GM19395 (cell line): ENCODE measurements at regions not wholly inside any gene's neighbourhood (a gene's known extent, or its start where the extent isn't known, plus 50 kb on each side); places are given as distances from the start of the nearest gene placed in this dataset.
"Not testable (repeated sequence)": the region's sequence is repeated elsewhere in the genome, so short reads cannot be mapped to it uniquely, and the experiment has no call there.

ENCODE experiments used
- ATAC-seq: cut with Tn5 transposase; IDR thresholded peaks from one replicate; pipeline ENCODE4 v1.9.1; 2021; ENCODE audit warnings: mild to moderate bottlenecking, moderate library complexity; ENCODE audit not compliant: unreplicated experiment

DNA sequence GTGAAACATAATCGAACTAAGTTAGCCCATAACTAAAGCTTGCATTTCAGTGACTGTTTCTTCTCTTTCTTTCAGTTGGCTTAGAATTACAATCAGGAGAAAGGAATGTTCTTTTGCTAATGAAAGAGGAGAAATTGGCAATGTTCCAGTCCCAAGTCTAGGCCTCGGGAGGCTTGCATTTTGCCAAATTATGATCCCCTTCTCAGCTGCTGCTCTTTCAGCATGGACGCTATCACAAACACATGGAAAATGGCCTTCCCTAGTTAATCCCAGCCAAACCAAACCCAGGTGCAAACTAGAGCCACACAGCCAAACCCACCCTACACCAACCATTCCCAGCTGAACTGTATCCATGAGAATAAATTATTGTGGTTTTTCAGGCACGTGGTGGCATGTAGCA, 605.2 kb upstream of the LRRTM4 start:
- no peak for ATAC-seq

DNA sequence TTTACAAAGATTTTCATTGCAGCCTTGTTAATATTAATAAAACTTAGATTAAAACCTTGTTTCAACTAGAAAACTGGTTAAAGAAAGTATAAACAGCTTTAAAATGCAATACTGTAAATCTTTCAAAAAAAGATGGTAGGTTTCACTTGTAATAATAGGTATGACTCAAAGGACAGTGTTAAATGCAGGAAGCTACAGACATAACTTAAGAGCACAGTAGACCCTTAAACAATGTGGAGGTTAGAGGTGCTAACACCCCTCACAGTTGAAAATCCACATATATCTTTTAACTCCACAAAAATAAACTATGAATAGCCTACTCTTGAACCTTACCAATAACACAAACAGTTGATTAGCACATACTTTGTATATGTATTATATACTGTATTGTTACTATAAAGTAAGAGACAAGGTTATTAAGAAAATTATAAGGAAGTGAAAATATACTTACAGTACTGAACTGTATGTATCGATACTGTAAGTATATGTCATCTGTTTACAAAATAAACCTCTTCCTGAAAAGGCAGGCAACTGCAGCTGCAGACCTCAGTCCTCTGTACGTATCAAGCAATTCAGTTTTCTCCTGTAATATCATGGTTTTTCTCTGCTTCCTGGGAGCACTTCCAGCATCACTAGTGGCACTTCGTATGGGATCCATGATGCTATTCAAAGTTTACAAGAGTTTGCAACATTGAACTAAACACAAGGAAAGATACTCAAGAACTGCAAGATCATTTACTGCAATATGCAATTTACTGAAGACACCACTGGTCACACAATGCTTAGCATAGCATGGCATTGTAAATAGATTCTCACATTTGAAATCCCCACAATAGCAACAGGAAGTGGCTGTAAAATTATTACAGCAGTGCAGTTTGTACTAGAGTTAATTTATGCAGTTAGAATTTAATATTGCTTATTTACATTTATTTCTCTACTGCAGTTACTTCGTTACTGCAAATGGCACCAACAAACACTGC, 610.5 kb upstream of the LRRTM4 start:
- ATAC-seq, result no peak

DNA sequence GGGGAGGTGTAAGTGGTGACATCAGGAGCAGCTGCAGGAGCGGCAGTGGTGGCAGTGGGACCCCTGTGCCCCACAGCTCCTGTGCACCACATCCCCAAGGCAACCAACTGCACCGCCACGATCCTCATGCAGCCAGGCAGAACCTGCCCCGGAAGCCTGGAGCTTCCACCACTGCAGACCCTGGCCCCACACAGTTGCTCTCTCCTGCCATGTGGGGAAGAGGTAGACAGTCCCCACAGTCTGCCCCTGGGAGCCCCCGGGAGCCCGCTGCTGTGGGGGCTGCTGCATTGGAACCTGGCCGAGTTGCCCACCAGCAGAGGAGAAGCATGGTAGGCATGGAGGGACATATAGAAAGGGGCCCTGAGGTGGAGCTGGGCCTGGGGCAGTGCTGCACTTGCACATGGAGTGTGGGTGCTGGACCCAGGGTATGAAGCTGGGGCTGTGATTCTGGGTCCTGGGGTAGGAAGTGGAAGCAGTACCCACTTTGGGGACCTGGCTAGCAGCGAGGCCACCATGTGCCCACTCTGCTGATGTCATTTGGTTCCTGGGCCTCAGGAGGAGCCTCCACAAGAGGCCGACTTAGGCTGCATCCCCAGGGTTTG, 623.3 kb upstream of the LRRTM4 start:
- no peak for ATAC-seq

DNA sequence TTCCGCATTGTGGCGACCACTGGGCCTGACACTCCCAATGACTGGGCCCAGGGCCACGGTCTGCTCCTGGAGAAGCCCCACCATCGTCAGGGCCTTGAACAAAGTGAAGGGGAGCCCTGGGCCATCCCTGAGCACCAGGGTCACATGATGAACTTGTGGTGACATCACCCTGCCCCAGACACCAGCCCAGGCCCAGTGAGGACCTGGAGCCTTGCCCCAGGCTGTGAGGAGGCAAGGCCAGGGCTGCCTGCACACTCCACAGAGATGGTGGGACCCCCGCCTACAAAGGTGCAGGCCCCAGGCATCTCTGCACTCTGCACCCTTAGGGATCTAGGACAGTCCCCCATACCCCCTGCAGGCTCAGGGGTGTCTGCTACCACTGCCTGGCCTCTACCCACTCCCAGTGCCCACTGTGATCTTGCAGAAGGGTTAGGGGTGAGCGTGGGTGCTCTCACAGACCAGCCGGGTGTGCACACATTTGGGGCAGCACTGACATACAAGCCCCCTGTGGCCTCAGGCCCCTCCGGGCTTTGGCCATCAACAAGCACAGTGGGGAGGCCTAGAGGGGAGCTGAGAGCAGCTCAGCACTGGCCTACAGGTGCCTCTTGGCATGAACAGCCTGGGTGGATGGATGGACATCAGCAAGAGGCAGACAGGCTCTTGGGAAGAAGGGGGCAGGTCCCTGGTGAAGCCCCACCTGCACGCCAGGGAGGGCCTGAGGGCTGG, 624.0 kb upstream of the LRRTM4 start:
- no peak for ATAC-seq

DNA sequence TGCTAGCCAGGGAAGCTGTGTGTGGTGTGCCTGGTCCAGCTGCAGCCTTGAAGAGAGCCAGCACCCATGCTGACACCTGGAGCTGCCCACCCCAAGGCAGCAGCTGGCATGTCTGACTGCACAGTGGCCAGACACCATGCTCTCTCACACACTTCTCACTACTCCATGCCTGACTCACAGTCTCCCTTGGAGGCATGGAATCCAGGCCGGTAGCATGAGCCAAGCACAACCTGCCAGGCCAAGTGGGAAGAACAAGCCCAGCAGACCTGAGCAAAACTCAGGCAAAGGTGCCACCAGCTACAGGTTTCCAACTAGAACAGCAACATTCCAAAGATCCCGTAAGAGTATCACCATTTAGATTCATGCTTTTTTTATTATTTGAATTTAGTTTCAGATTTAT, 625.3 kb upstream of the LRRTM4 start:
- ATAC-seq, result no peak

DNA sequence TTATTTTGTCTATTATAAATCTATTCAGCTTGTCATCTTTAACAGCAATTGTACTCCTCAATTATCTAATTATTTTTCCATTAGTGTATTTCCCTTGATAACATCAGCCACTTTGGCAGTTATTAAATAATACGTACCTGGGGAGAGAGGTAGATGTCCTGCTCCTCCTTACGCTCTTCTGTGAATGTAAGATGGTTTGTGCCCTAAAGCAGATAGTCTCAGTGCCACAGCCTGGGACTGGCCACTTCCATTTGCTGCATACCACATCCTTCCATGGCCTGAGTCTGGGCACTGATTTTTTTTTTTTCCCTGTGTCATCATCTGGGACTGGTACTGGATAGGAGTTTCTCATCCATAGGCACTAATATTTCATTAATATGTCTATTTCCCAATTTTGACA, 632.4 kb upstream of the LRRTM4 start:
- ATAC-seq, result no peak

DNA sequence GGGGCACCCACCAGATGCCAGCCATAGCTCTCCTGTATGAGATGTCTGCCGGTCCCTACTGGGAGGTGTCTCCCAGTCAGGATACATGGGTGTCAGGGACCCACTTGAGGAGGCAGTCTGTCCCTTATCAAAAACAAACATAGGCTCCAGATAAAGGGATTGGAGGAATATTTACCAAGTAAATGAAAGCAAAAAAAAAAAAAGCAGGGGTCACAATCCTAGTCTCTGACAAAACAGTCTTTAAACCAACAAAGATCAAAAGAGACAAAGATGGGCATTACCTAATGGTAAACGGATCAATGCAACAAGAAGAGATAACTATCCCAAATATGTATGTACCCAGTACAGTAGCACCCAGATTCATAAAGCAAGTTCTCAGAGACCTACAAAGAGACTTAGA, 640.0 kb upstream of the LRRTM4 start:
- ATAC-seq, result no peak

DNA sequence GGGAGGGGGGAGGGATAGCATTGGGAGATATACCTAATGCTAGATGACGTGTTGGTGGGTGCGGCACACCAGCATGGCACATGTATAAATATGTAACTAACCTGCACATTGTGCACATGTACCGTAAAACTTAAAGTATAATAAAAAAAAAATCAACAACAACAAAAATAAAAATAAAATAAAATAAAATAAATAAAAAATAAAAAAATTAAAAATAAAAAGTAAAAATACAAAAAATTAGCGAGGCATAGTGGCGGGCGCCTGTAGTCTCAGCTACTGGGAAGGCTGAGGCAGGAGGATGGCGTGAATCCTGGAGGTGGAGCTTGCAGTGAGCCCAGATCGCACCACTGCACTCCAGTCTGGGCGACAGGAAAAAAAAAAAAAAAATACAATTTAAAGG, 650.0 kb upstream of the LRRTM4 start:
- not testable (repeated sequence) for ATAC-seq

DNA sequence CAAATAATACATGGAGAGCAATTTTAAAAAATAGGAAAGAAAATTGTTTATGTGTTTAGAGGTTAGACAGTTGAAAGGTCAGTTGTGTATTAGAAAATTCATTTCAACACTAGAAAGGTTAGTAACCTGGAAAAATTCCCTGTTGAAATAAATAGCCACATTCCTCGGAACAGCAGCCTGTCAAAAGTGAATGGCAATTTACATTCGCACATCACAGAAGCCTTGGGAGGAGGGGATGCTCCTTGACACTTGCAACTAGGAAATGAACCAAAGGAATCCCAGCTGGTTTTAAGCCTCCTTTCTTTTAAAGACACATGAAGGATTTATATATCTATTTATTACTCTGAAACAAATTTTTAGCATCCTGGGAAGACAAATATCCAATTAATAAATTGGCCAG, 653.5 kb upstream of the LRRTM4 start:
- no peak for ATAC-seq

DNA sequence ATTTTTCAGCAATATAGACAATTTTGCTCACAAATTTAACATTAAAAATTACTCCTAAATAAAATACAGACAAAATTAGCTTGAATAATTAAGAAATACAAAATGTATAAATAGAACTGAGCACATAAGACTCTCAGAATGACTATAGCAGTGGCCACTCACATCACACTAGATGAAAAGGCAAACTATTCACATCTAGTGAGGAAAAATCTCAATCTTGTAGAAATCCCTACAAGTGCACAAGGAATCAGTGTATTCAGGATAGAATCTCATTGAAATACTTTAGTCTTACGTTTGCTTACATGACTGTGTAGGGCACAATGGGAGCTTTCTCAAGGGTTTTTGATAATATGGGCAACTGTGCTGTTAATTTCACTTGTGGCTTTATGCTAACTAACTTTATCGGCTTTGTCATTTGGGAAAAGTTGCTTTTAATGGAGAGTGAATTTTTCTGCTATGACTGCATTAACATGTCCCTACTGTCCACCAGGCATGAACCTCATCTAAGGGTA, 678.9 kb upstream of the LRRTM4 start:
- no peak for ATAC-seq

DNA sequence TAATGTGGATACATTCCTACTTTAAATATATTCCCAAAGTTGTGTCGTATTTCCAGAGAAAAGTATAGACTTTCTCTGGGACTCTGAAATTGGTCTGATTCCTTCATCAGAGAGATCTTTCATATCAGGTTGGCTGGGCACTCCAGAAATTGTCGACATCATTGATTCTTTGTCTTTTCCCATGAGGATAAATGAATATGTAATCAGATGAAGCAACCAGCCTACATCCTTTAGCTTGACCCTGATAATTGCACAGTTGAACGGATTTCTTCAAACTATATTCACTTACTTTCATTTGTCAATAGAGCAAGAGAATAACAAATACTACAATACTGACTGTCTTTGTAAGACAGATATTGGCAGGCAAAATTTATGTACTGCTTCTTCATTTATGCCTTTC, 680.2 kb upstream of the LRRTM4 start:
- no peak for ATAC-seq

DNA sequence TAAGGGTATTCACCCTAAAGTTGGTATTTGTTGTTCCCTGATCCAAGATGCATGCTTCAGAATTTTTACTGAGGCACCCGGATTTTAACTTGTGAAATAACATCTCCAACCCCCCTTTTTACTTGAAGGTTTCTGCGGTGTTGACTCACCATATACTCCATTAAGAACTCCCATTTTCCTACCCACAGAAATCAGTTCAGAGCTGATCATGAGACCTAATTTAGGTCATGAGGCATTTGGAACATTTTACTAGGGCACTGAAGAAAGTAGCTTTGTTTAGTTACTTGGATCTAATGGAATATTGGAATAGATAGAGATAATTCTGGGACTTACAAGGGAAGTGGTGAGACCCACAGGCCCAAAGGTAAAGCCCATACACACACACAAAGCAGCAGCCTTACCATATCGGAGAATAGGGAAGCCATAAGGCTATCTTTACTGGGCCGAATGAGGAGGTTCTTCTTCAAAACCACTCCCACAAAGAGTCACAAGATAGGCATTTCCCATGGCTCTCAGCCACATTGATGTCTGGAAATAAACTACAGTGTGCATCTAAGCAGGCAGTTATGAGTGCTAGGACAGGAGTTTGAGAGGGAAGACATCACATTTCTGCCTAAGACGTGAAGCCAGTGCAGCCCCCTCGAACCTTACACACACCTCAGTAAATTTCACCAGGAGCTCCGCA, 681.0 kb upstream of the LRRTM4 start:
- no peak for ATAC-seq

DNA sequence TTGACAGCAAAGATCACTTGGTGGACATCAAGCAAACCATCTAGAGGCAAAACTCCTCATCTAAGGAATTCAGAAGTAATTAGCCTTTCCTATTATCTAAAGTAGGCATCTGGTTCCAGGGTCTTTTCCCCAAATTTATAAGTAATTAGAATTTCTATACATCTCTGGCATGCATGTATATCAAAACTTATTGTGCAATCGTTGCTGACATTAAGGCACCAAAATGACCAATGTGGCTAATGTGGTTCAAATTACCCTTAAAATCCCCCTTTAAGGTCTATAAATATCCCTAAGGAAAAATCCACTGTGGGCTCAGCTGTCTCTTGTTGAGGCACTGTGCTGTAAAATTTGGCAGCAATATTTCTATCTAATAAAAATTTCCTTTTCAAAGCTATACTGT, 695.9 kb upstream of the LRRTM4 start:
- ATAC-seq, result no peak

DNA sequence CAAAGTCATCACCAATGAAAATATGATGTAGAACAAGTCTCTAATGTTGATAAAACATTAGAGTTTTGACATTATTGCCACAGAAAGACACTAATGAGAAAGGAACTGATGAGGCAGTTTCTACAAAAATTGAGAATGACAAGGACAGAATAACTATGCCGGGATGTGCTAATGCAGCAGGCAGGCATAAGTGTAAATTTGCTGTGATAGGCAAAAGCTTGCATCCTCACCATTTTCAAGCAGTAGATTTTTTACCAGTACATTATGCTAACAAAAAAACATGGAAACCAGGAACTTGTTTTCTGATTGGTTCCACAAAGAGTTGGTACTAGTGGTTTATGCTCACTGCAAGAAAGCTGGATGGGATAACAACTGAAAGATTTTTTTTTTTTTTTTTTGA, 715.5 kb upstream of the LRRTM4 start:
- no peak for ATAC-seq

DNA sequence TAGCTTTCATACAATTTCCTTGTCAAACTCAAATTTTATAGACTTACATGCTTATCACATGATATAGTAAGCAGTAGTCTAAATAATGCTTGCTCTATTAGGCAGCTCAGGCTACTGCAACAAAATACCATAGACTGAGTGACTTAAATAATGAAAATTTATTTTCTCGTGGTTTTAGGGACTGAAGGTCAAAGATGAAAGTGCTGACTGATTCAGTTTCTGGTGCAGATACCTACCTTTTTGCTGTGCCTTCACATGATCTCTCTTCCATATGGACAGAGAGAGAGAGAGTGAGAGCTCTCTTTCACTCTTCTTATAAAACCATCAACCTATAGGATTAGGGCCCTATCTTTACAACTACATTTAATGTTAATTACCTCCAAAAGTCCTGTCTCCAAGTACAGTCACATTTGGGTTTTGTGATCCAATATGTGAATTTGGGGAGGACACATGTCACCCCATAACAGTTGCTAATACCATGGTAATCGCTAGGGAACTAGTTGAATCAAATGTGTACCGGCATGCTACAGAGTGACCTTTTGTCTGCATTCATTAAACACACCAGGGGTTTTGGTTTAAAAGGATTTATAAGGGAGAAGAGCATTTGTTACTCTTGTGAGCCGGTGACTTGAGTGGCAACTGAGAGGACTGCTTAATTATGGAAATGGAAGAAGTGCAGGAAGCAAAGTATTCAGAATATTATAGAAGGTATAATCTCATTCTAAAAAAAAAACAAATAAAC, 723.4 kb upstream of the LRRTM4 start:
- ATAC-seq, result no peak

DNA sequence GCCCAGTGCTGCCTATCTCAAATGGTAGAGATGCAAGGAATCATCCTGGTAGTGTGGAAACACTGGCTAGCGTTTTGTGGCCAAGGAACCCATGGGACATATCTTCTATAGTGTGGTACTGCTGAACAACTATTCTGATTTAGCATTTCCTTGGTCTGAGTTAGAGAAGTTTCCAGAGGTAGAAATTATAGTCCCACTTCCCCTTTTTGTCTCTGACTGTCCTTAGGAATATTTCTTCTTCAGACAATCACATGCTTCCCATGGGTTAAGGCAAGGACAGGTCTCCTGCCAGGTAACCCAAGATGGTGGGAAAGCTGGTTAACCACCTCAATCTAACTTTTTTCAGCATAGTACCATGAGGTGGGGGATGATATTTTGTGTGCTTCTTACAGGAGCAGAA, 729.5 kb upstream of the LRRTM4 start:
- no peak for ATAC-seq

DNA sequence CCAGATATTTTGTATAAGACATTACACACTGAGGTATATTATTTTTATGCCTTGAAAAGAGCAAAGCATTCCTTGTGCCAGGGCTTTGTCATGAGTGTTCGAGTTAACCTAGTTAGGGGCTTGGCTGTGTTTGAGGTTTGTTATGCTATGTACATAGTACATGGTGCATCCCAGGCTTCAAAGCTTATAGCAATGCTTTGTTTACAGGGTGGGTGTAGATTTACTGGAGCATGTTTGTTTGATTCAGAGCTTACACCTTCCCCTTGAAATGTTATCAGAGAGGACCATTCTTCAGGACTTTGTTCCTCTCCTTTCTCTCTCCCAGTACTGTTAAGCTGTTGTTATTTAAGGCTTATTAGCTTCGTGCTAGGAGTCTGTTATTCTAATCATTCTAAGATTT, 738.7 kb upstream of the LRRTM4 start:
- no peak for ATAC-seq

DNA sequence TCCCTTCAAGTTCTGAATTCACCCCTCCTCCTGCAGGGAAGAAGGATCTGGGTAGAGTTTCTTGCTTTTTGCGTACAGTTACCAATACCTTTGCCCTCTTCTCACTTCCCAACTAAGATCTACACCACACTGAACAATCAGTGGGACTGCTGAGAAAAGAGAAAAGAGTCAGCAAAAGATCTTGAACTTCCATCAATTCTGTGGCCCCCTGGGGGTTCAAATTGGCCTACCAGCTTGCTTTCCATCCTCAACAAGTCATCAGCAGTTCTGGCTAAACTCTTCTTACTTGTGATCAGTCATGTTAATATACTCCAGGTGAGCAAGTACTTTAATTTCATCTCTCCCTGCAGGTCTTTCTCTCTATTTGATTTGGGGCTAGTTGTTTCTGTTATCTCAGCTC, 739.3 kb upstream of the LRRTM4 start:
- no peak for ATAC-seq

DNA sequence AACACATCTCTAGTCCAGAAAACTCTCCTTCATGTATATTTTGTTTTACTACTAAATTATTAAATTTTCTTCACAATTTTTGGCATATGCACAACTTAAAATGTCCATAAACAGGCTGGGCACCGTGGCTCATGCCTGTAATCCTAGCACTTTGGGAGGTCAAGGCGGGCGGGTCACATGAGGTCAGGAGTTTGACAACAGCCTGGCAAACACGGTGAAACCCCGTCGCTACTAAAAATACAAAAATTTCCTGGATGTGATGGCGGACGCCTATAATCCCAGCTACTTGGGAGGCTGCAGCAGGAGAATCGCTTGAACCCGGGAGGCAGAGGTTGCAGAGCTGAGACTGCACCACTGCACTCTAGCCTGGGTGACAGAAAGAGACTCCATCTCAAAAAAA, 739.9 kb upstream of the LRRTM4 start:
- not testable (repeated sequence) for ATAC-seq

DNA sequence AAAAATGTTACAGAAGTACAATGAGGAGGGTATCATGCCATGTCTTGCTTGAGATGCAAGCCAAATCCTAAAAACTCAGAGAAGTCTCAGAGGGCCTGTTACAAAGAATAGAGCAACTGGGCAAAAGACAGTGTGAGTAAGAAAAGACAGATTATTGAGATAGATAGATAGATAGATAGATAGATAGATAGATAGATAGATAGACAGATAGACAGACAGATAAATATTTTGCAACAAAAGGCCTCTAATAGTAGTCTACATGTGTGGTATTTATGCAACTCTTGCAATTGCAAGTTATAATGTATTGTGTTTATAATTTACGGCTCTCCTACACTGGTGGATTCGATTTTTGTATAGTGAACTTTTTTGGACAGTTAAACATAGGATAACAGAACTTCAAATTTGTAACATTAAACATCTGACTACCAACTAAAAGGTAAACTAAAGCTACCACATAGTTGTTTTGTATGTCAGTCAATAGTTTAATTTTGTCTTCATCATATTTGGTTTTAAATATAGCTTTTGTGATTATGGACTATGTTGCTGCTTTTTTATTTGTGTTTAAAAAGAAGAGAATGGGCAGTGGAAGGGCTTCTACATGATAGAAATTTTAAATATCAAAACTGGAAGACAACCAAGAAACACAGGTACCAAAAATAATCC, 740.7 kb upstream of the LRRTM4 start:
- no peak for ATAC-seq
